Large intestine (tissue), 3 donors: ENCODE measurements at regions not wholly inside any gene's neighbourhood (a gene's known extent, or its start where the extent isn't known, plus 50 kb on each side); places are given as distances from the start of the nearest gene placed in this dataset.

Source experiments
- DNase-seq, 2 donors: peaks; one replicate each; pipeline versions ENCODE4 v3.0.0 to v3.0.0-alpha.2; 2013
- H3K27ac ChIP-seq: one replicate; pipeline ENCODE4 v1.5.1; 2013; ENCODE audit warnings: low read length
- H3K27me3 ChIP-seq: 2 replicates; pipeline ENCODE4 v1.6.1; 2013; ENCODE audit warnings: low read length; ENCODE audit not compliant: control insufficient read depth, insufficient read depth
- H3K36me3 ChIP-seq: 2 replicates; pipeline ENCODE4 v1.6.1; 2013; ENCODE audit warnings: low read length; ENCODE audit not compliant: control insufficient read depth, insufficient read depth
- H3K4me1 ChIP-seq: one replicate; pipeline ENCODE4 v1.6.1; 2013; ENCODE audit warnings: low read length; ENCODE audit not compliant: control insufficient read depth, insufficient read depth
- H3K4me3 ChIP-seq: one replicate; pipeline ENCODE4 v1.5.1; 2013; ENCODE audit warnings: low read length
- H3K9me3 ChIP-seq: one replicate; pipeline ENCODE4 v1.6.1; 2013; ENCODE audit warnings: mild to moderate bottlenecking, low read depth, low read length, moderate library complexity; ENCODE audit not compliant: control insufficient read depth
- WGBS: methylation state at CpG from one replicate; pipeline ENCODE4 v1.1.5; 2013; ENCODE audit warnings: low lambda C conversion rate; ENCODE audit not compliant: insufficient coverage; 5-methylcytosine and 5-hydroxymethylcytosine counted together

DNA sequence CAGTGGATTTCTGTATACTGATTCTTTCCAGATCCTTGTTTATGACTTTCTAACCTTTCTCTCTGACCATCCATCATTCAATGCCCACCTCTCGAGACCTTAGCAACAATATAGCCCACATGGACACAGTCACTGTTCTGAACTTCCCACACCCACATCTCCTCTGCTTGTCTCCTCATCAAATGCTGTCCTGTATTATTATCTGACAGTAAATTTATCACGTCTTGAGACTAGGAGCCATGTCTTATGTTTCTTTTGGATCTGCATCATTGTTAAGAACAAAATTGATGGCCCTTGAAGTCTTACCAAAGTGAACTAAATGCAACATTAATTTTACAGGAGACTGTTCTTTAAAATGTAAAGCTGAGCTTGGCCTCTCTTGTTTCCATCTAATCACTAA is 495.4 kb upstream of the KLF4 start:
- Histone ChIP-seq H3K27me3 (no peaks in the 10 kb centered on the region), H3K4me3 (no peak overlapping the region), H3K36me3 (no peaks in the 10 kb centered on the region), H3K9me3 (no peaks in the 10 kb centered on the region), H3K4me1 (no peaks in the 10 kb centered on the region), H3K27ac (no peak overlapping the region)
- no peak for DNase-seq
- 88% methylated on average over 1 of the region's 2 CpGs for WGBS

DNA sequence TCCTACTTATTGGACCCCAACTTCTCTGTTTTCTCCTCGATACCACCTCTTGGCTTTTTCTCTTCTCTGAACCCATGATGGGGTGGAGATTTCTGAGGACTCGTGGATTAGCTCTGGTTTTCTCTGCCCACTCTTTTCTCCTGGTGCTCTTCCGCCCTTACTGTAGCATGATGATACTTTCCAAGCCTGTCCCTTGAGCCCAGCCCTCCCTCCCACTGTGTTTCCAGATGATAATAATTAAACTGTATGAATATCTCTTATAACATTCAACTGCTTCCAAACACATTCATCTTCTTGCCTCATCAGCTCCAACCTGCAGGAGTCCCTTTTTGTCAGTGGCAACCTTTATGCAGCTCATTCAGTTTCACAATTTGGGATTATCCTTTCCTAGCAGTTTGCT is 494.2 kb upstream of the KLF4 start:
- WGBS = 86% methylated on average over 2 of the region's 3 CpGs
- H3K4me1 ChIP-seq = no peaks in the 10 kb centered on the region
- no peaks in the 10 kb centered on the region for H3K9me3 ChIP-seq
- no peak overlapping the region for H3K27ac ChIP-seq
- H3K27me3 ChIP-seq = no peaks in the 10 kb centered on the region
- DNase-seq = no peak
- no peak overlapping the region for H3K4me3 ChIP-seq
- H3K36me3 ChIP-seq = no peaks in the 10 kb centered on the region

DNA sequence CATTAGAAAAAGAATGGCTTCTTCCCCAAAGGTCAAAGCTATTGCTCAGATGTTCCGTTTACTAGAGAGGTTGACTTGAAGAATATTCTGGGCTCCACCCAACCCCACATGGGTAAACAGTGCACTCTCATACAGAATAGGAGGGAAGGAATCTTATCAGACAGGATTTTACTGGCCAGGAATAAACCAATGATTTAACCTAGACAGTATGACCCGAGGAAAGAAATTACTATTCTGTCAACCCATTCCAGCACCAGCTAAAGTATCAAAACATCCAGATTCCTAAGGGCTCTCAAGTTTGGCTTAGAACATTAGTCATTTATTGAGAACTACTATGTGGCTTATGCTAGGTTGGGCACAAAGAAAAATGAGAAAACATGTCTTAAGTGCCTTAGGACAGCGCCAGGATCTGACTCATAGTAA is 493.6 kb upstream of the KLF4 start:
- H3K9me3 ChIP-seq = no peaks in the 10 kb centered on the region
- no peak overlapping the region for H3K4me3 ChIP-seq
- H3K27ac ChIP-seq = no peak overlapping the region
- DNase-seq = no peak
- H3K4me1 ChIP-seq = no peaks in the 10 kb centered on the region
- WGBS = no CpG with 5 or more reads among the region's 3 CpGs
- H3K36me3 ChIP-seq = no peaks in the 10 kb centered on the region
- no peaks in the 10 kb centered on the region for H3K27me3 ChIP-seq

DNA sequence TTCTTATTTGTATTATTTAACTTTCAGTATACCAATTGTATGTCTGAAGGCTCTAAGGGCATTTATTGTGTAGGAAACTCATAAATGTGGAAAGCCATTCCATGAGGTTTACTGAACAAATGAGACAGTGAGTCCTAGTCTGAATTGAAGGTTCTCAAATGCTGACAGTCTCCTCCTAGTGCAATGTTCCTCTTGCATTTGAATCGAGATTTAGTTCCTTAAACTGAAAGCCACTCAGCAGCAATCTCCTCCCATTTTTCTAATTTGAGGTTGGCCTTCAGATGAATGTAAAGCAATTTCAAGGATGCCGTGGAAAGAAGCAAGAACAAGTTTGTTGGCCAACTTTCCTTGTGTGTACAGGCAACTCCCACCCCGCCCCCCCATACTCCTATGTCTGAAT is 493.2 kb upstream of the KLF4 start:
- no peaks in the 10 kb centered on the region for H3K4me1 ChIP-seq
- no peaks in the 10 kb centered on the region for H3K36me3 ChIP-seq
- H3K27ac ChIP-seq = no peak overlapping the region
- WGBS = no CpG with 5 or more reads among the region's 3 CpGs
- no peaks in the 10 kb centered on the region for H3K27me3 ChIP-seq
- no peak overlapping the region for H3K4me3 ChIP-seq
- no peak for DNase-seq
- no peaks in the 10 kb centered on the region for H3K9me3 ChIP-seq

DNA sequence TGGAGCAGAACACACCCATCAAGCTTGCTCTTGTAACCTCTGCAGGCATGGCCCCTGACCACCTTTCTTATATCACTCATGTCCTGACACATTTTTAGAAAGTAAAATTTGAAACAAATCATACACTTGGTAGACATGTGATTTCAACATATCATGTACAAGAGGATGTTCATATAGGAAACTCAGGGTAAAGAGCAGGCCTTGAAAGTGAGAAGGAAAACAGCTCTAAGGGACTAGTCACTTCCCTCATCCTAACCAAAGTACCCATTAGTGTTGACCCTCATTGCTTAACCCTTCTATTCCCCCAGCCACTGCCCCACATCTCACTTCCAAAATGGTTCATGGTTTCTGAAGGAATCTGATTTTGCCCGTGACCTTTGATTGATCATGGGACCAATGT is 492.4 kb upstream of the KLF4 start:
- Histone ChIP-seq H3K36me3 (no peaks in the 10 kb centered on the region), H3K4me3 (no peak overlapping the region), H3K27me3 (no peaks in the 10 kb centered on the region), H3K4me1 (no peaks in the 10 kb centered on the region), H3K9me3 (no peaks in the 10 kb centered on the region), H3K27ac (no peak overlapping the region)
- WGBS = no CpG with 5 or more reads among the region's 1 CpG
- no peak for DNase-seq

DNA sequence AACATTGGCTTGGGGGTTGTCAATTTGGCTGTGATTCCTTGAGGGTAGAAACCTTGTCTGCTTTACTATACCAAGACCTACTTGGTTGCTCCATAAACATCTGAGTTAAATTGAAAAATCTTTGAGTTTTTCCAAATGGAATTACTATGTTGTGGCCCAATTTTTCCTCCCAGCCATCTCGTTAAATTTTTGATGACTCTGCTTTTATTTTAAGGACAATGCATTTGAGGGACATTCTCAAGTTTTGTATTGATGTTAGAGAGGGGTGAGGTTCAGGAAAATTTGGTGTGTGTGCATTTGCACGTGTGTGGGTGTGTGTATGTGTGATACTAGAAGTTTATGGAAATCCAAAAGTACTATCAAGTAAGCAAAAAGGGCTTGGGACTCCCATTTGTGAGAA is 491.4 kb upstream of the KLF4 start:
- H3K27me3 ChIP-seq = no peaks in the 10 kb centered on the region
- H3K4me1 ChIP-seq = no peaks in the 10 kb centered on the region
- 100% methylated on average over 2 of the region's 2 CpGs for WGBS
- H3K9me3 ChIP-seq = no peaks in the 10 kb centered on the region
- no peak for DNase-seq
- H3K36me3 ChIP-seq = no peaks in the 10 kb centered on the region
- H3K27ac ChIP-seq = no peak overlapping the region
- no peak overlapping the region for H3K4me3 ChIP-seq

DNA sequence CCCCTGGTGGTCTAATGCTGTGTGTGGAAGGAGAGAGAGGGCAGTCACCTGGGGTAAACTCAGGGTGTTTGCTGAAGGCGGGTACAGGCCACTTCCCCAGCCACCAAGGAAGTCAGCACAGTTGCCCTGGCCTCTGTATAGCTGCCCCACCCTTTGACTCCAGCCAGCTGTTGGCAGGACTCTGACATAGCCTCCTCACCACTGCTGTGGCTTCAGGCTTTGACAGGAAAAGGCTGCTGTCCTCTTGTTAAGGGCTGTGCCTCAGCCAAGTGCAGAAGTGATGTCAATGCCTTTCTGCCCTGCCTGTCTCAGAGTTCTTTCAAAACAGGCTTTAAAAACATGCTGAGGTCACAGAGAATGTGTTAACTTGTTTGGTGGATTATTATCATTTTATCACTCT is 487.2 kb upstream of the KLF4 start:
- WGBS = no CpG with 5 or more reads among the region's 1 CpG

DNA sequence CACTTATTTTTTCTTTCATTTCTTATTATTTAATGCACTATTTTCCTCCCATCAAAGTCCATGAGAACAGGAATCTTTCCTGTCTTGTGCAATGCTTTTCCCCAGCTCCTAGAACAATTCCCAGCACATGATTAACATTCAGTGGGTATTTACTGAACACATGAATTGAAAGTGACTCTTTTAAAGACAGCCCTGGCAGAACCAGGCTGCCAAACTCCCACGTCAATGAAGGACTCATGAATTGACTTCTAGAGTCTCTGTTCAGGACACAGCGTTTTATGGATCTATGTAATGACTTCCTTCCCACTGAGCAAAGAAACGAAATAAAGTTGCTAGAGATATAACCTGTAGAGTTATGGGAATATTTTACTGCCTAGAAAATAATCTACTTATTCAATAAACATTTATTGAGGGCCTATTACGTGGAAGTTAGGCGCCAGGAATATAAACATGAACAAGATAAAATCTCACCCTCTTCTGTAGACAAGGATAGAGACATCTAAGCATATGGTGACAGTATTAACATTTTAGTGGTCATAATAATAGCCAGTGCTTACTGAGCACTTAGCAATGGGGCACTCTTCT is 485.9 kb upstream of the KLF4 start:
- peak in 1 of 2 donors; percentile 41 for DNase-seq
- no peaks in the 10 kb centered on the region for H3K36me3 ChIP-seq

More for the DNA sequence above, 487.2 kb upstream of the KLF4 start:
- Histone ChIP-seq H3K9me3 (no peaks in the 10 kb centered on the region), H3K4me3 (no peak overlapping the region), H3K27me3 (no peaks in the 10 kb centered on the region), H3K27ac (no peak overlapping the region), H3K36me3 (no peaks in the 10 kb centered on the region), H3K4me1 (no peaks in the 10 kb centered on the region)
- DNase-seq = peak in 1 of 2 donors; percentile 18

DNA sequence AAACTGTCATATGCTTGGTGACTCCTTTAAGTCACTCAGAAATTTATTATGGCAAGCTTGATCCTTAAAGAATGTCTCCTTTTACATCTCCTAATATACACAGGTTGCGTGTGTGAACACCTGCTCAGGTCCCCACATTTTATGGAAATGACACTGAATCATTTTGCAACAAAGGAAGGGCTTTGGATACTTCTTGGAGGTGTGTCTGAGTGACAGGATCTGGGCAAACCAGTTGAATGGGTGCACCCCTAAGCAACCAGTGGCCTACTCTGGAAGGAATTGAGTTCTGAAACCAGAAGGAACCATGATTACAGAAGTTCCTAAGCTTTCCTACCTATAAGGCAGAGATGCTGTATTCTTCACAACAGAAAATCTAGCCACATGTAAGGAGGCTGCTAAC is 483.9 kb upstream of the KLF4 start:
- Histone ChIP-seq H3K9me3 (no peaks in the 10 kb centered on the region), H3K27ac (no peak overlapping the region), H3K4me3 (no peak overlapping the region), H3K36me3 (no peaks in the 10 kb centered on the region), H3K27me3 (no peaks in the 10 kb centered on the region), H3K4me1 (peaks cover 8% of the 10 kb centered on the region)
- WGBS = no CpG with 5 or more reads among the region's 1 CpG
- no peak for DNase-seq

More for the DNA sequence above, 485.9 kb upstream of the KLF4 start:
- H3K4me1 ChIP-seq = peaks cover 4% of the 10 kb centered on the region
- no peaks in the 10 kb centered on the region for H3K9me3 ChIP-seq
- WGBS = 20% methylated on average over 1 of the region's 5 CpGs
- no peaks in the 10 kb centered on the region for H3K27me3 ChIP-seq
- H3K27ac ChIP-seq = no peak overlapping the region
- H3K4me3 ChIP-seq = no peak overlapping the region

DNA sequence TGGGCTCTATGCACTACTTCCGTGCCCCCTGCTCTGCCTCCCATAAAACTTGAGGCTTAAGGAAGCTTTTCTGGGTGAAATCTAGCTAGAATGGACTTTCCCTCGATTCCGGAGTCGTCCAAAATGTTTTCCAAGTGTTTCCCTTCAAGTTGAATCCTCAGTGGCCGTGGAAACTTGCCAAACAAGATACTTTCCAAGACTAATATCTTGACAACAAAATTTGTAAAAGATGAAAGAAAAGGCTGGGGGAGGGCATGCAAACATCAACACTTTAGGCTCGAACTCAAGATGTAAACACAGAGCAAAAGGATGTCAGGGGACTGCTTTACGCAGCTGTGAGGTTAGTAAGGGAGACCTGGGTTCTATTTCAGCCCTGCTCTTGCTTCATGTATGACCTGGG is 482.8 kb upstream of the KLF4 start:
- Histone ChIP-seq H3K4me3 (no peak overlapping the region), H3K9me3 (no peaks in the 10 kb centered on the region), H3K36me3 (no peaks in the 10 kb centered on the region), H3K27me3 (no peaks in the 10 kb centered on the region), H3K4me1 (peaks cover 8% of the 10 kb centered on the region), H3K27ac (no peak overlapping the region)
- no peak for DNase-seq
- 80% methylated on average over 1 of the region's 7 CpGs for WGBS

DNA sequence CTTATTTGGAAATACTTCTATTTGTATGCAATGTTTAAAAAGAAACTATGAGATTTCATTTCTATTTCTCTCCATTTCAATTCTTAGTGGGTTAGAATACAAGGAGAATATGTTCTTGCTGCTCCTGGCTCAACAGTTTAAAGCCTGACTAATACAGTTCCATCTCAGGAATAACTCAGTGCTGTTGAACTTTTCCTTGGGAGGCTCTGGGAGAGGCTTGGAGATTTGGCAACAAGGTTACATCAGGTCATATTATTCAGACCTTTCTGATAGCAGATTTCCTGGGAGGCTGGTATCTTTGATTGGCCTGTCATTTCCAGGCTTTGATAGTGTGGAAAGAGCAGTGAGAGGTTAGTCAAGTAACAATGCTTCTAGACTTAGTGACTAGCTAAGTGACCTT is 481.7 kb upstream of the KLF4 start:
- H3K27ac ChIP-seq = peak overlapping the region; percentile 2
- H3K36me3 ChIP-seq = no peaks in the 10 kb centered on the region
- no peaks in the 10 kb centered on the region for H3K27me3 ChIP-seq
- DNase-seq = peak in 1 of 2 donors; percentile 60
- H3K4me1 ChIP-seq = peaks cover 8% of the 10 kb centered on the region
- H3K4me3 ChIP-seq = no peak overlapping the region
- H3K9me3 ChIP-seq = no peaks in the 10 kb centered on the region
